Erythroblast (primary cell): ENCODE measurements at regions not wholly inside any gene's neighbourhood (a gene's known extent, or its start where the extent isn't known, plus 50 kb on each side); places are given as distances from the start of the nearest gene placed in this dataset.

Experiments used
- GATA1 ChIP-seq: IDR thresholded peaks from 2 replicates; pipeline ENCODE4 v1.6.1; 2011; ENCODE audit warnings: low read depth, mild to moderate bottlenecking, control low read depth, low read length, moderate library complexity
- POLR2A ChIP-seq: IDR thresholded peaks from 2 replicates; pipeline ENCODE4 v1.6.1; 2011; ENCODE audit warnings: mild to moderate bottlenecking, low read length

- TF ChIP-seq POLR2A: no peak
- no peak for TF ChIP-seq GATA1
Observed at GRCh38 chr19:31149441-31149941, 199.7 kb downstream of the TSHZ3 start.
